CD4-positive, alpha-beta T cell treated with Interleukin-12 subunit alpha and Interleukin-12 subunit beta, for 1 hour (primary cell): ENCODE measurements at regions not wholly inside any gene's neighbourhood (a gene's known extent, or its start where the extent isn't known, plus 50 kb on each side); places are given as distances from the start of the nearest gene placed in this dataset.
"Not testable (repeated sequence)": the region's sequence is repeated elsewhere in the genome, so short reads cannot be mapped to it uniquely, and the experiment has no call there.

Experiments used
- DNase-seq: peaks from one replicate; pipeline ENCODE4 v3.0.0-alpha.2; 2020

- DNase-seq: no peak
These were observed 488.0 kb upstream of the RGS6 start for GRCh38 chr14:71444030-71444822.

DNA sequence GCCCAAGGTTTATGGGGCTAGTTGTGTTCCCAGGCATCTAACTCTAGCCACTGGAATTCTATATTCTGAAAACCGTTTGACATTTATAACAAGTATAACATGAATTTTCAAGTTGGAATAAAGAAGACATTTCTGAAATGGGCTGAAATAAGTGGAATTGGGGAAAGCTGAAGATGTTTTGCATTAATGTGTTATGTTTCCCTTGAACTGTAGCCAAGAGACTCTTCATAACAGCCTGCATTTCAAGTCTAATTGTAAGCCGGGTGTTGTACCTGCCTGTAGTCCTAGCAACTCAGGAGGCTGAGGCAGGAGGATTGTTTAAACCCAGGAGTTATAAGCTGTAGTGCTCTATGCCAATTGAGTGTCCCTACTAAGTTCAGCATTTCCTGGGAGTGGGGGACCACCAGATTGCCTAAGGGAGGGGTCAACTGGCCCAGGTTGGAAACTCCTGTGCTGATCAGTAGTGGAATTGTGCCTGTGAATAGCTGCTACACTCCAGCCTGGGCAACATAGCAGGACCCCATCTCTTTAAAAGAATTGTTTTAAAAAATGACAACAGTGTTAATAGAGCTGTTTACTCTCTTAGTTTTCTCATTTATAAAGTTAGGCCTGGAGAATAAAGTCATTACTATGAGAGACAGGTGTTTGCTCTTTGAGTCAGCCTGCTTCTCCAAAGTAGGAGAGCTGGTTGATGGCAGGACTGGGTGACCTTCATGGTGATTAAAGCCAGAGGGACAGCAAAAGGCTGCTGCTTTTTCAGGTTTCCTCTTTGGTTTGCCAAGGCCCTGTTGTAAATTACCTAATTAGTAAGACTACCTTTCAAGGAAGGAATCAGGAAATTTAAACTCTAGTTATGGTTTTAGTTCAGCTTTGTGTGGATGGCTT is 483.6 kb upstream of the RGS6 start:
- no peak for DNase-seq

DNA sequence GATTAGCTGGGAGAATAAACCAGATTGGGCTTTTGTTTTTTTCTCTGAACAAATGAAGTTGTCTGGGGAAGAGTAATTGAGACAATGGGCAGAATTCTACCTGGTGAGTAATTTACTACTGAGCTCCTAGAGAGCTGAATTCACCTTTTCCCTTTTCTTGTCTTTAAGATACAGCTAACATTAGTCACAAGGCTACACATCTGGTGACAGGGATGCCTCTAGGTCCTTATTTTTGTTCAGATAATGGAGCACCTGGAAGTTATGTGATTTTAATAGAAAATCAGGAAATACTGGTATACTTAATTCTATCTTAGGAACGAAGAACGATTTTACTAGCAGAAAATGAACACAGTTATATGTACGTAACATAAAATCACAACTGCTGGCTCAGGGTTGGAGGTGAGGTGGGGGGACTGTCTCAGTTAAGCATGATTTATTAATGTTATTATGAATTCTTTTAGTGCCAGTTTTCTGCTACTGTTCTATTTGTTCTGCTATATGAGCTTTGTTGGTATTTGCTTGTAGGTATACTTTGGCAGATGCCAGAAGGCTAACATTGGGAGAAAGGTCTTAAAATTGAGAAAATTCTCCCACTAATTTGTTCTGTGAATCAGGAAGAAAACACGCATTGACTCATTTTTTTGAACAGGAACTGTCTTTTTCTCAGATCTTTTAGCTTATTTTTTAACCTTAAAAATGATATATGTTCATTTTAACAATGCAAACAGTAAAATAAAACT is 482.7 kb upstream of the RGS6 start:
- DNase-seq: no peak

GRCh38 chr14:71451501-71451900 is 480.7 kb upstream of the RGS6 start:
- no peak for DNase-seq

GRCh38 chr14:71452539-71452938 is 479.7 kb upstream of the RGS6 start:
- no peak for DNase-seq

GRCh38 chr14:71452987-71453386 is 479.2 kb upstream of the RGS6 start:
- DNase-seq: no peak

GRCh38 chr14:71454010-71454409 is 478.2 kb upstream of the RGS6 start:
- no peak for DNase-seq

- DNase-seq: no peak
These were observed 477.5 kb upstream of the RGS6 start for GRCh38 chr14:71454513-71455332.

- no peak for DNase-seq
These were observed 472.1 kb upstream of the RGS6 start for GRCh38 chr14:71460091-71460490.

- DNase-seq: not testable (repeated sequence)
These were observed 470.6 kb upstream of the RGS6 start for GRCh38 chr14:71461617-71462016.

- no peak for DNase-seq
These were observed 468.4 kb upstream of the RGS6 start for GRCh38 chr14:71463807-71464206.

- DNase-seq: no peak
These were observed 467.4 kb upstream of the RGS6 start for GRCh38 chr14:71464840-71465239.

GRCh38 chr14:71465316-71465715 is 466.9 kb upstream of the RGS6 start:
- DNase-seq: no peak

DNA sequence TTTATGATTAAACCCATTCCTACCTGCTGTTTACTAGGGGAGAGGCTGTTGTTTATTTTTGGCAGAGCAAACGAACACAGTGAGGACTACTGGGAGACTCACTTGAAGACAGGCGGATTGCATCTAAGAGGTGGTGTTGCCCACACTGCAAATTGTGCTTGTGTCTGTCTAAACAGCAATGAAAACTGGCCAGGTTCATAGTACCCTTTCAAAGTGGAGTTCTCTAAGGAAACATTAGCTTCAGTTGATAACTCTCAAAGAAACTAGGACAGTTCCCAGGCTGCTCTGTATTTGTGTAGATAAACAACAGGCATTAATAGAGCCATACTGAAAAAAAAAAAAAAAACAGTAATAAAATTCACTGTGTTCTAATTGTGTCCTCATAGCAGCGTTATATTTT is 466.0 kb upstream of the RGS6 start:
- DNase-seq: no peak

GRCh38 chr14:71466946-71467345 is 465.3 kb upstream of the RGS6 start:
- no peak for DNase-seq

DNA sequence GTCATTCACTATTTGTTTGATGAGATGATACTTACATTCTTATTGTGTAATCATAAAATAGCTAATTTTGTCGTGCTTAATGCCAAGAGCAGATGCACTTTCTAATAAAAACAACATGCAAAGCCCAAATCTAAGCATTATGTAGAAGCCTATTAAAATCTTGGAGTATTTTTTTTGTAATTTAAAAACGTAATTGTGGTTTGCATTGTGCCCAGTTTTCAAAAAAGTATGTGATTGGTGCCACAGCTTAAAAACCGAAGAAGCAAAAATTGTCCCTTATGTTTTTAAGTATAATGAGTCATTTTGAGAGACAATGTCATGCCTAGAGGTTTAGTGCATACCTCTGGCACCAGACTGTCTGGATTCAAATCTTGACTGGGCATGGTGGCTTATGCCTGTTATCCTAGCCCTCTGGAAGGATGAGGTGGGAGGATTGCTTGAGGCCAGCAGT is 464.8 kb upstream of the RGS6 start:
- DNase-seq: no peak

- DNase-seq: no peak
These were observed 463.5 kb upstream of the RGS6 start for GRCh38 chr14:71468701-71469100.

DNA sequence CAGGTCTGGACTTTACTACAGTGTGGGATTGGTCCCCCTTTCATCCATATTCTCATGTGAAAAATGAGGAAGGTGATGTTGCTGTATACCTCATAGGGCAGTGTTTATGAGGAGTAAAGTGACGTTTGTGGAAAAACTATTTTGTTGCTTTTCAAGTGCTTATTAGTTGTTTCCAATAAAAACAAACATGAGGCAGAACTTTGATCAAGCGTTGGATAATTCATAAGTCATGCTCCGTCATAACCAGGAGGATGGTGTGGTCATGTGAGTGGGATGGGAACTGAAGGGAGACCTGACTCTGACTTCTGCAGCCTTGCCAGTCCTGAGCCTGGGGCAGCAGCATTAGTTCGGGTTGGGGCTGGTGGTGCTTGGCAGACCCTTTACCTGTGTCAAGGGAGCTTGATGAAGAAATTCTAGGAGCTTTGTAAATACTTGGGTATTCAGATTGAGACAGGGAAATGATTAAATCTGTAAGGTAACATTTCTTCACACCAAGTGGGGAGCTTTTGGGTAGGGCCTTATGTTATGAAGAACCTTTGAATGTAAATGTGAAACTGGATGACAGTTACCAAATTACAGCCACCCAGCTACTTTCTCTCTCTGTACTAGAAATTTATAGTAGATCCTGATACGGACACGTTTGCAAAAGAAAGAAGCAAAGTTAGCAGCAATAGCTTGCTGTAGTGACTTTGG is 462.4 kb upstream of the RGS6 start:
- DNase-seq: no peak

DNA sequence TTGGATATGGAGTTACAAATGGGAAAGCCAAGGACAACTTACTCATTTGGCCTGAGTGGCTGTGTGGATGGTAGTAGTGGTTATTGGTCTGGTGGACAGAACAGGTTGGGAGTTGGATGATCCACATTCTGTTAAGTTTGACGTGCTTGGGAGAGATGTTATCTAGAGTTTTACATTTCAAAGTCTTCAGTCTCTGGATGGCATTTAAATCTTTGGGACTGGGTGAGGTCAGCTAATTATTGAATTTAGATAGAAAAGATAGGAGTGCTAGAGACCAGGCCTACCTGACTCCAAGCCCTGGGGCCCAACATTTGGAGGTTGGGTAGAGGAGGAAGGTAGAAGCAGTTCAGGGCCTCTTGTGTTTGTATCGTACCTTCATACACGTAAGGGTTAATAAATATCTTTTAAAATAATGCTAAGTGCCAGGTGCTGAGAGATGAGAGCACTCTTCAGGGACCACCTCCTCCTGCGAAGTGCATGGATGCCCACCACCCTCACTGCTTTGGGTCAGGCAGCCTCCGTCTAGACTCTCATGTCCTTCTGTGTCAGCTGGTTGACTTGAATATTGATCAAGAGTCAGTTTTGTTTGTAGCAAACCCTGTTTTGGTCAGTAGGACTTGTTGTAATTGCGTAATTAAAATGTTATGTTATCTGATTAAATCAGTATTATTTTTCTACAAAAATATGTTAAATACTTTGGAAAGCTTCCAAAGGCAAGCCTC is 460.4 kb upstream of the RGS6 start:
- no peak for DNase-seq

DNA sequence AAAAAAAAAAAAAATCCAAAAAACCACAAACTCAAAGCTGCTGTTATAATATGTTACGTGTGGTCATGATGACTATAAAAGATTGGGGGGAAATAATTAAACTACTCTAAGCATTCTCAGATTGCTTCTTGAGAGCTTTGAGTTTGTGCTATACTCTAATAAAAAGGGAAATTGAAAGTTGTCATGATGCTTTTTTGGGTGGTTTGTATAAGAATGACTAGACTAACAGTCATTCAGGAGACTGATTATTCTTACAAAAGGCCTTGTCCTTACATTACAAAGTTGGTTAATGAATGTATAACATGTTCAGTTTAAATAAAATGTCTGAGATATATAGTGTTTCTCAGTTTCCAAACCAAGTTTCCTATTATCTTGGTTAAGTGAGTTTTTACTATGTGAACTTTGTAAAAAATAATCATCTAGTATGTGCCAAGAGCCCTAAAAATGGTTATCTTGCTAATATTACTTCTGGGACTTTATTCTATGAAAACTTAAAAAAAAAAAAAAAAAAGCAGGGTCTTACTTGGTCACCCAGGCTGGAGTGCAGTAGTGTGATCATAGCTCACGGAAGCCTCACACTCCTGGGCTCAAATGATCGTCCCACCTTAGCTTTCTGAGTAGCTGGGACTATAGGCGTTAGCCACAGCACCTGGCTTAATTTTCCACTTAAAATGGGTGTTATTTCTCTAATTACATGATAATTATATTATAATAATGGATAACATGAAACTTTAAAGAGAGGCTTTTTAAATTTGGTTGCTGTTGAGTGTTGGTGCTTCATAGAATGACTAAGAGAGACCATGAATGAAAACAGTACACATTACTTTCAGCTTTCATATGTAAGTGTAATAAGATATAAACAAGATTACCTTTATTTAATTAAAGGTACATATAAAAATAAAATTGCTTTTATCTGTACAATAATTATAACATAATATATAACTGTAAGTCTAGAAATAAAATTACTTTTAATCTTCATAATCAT is 459.6 kb upstream of the RGS6 start:
- no peak for DNase-seq
